WTC11 (cell line): ENCODE measurements at regions not wholly inside any gene's neighbourhood (a gene's known extent, or its start where the extent isn't known, plus 50 kb on each side); places are given as distances from the start of the nearest gene placed in this dataset.

ENCODE experiments used
- ATAC-seq: fragments of 200-7000 bp; cut with Tn5 transposase; 2 replicates; pipeline ENCODE4 v1.10.0; 2021; ENCODE audit warnings: mild to moderate bottlenecking, moderate library complexity
- CTCF ChIA-PET: fragments of 300-600 bp; sonication (Branson Sonifier 250); formaldehyde crosslinking; loops from one replicate; lab custom pipeline; 2021; ENCODE audit warnings: antibody characterized with exemption; lab: Charles Lee
- POLR2A ChIA-PET: fragments of 350-600 bp; sonication (Branson Sonifier 250); formaldehyde crosslinking; loops from one replicate; lab custom pipeline; 2021; ENCODE audit warnings: antibody characterized with exemption; lab: Charles Lee
- DNase-seq: peaks from one replicate; pipeline ENCODE4 v3.0.0; 2021; ENCODE audit warnings: low spot score
- H3K27ac Mint-ChIP-seq: 2 replicates; pipeline ENCODE4 v1.8.0; 2021; ENCODE audit warnings: mixed read lengths
- H3K27me3 Mint-ChIP-seq: 2 replicates; pipeline ENCODE4 v1.8.0; 2021; ENCODE audit warnings: low read depth, mild to moderate bottlenecking, moderate library complexity, mixed read lengths
- H3K36me3 Mint-ChIP-seq: 2 replicates; pipeline ENCODE4 v1.8.0; 2021; ENCODE audit warnings: mixed read lengths
- H3K4me1 Mint-ChIP-seq: 2 replicates; pipeline ENCODE4 v1.8.0; 2022; ENCODE audit warnings: mixed read lengths
- H3K4me3 Mint-ChIP-seq: 2 replicates; pipeline ENCODE4 v1.8.0; 2021; ENCODE audit warnings: mild to moderate bottlenecking, moderate library complexity, mixed read lengths
- H3K9me3 Mint-ChIP-seq: 2 replicates; pipeline ENCODE4 v1.8.0; 2021; ENCODE audit warnings: mixed read lengths
- AFF4 ChIP-seq: sonication (generic); formaldehyde crosslinking; IDR thresholded peaks from 2 replicates; pipeline ENCODE4 v1.8.1; 2023; ENCODE audit warnings: mild to moderate bottlenecking, missing genetic modification reagents, borderline replicate concordance
- ATF2 ChIP-seq: sonication (generic); formaldehyde crosslinking; IDR thresholded peaks from 2 replicates; pipeline ENCODE4 v1.8.1; 2022; ENCODE audit warnings: low read depth, missing genetic modification reagents, borderline replicate concordance
- ERG ChIP-seq: fragments of 250-450 bp; sonication (Bioruptor Pico); IDR thresholded peaks from 2 replicates; pipeline ENCODE4 v1.8.0; 2021; ENCODE audit warnings: mild to moderate bottlenecking
- GRHL2 ChIP-seq: fragments of 250-450 bp; sonication (Bioruptor Pico); IDR thresholded peaks from 2 replicates; pipeline ENCODE4 v1.8.0; 2022; ENCODE audit warnings: mild to moderate bottlenecking, moderate library complexity; ENCODE audit not compliant: insufficient replicate concordance, severe bottlenecking
- HMGXB4 ChIP-seq: sonication (generic); formaldehyde crosslinking; IDR thresholded peaks from 2 replicates; pipeline ENCODE4 v1.8.1; 2023; ENCODE audit warnings: mild to moderate bottlenecking, moderate library complexity, missing genetic modification reagents
- IRF1 ChIP-seq: sonication (generic); formaldehyde crosslinking; IDR thresholded peaks from 2 replicates; pipeline ENCODE4 v1.8.0; 2023; ENCODE audit warnings: missing genetic modification reagents
- PRRX2 ChIP-seq: fragments of 250-450 bp; sonication (Bioruptor Pico); IDR thresholded peaks from 2 replicates; pipeline ENCODE4 v1.8.0; 2021; ENCODE audit warnings: mild to moderate bottlenecking
- RELA ChIP-seq: sonication (generic); formaldehyde crosslinking; IDR thresholded peaks from 2 replicates; pipeline ENCODE4 v1.8.1; 2022; ENCODE audit warnings: missing genetic modification reagents, mild to moderate bottlenecking, borderline replicate concordance
- SMAD3 ChIP-seq: sonication (generic); formaldehyde crosslinking; IDR thresholded peaks from 2 replicates; pipeline ENCODE4 v1.8.0; 2022; ENCODE audit warnings: missing genetic modification reagents, mild to moderate bottlenecking, borderline replicate concordance
- TP53 ChIP-seq: sonication (generic); formaldehyde crosslinking; IDR thresholded peaks from 2 replicates; pipeline ENCODE4 v1.8.1; 2023; ENCODE audit warnings: mild to moderate bottlenecking, missing genetic modification reagents
- USF1 ChIP-seq: sonication (generic); formaldehyde crosslinking; IDR thresholded peaks from 2 replicates; pipeline ENCODE4 v1.8.0; 2022; ENCODE audit warnings: mild to moderate bottlenecking, missing genetic modification reagents
- ZBTB43 ChIP-seq: sonication (generic); formaldehyde crosslinking; IDR thresholded peaks from 2 replicates; pipeline ENCODE4 v1.8.1; 2023; ENCODE audit warnings: mild to moderate bottlenecking, missing genetic modification reagents
- ZNF138 ChIP-seq: sonication (generic); formaldehyde crosslinking; conservative IDR thresholded peaks from 2 replicates; pipeline ENCODE4 v1.8.1; 2022; ENCODE audit warnings: mild to moderate bottlenecking, moderate library complexity, missing genetic modification reagents
- ZNF232 ChIP-seq: sonication (generic); formaldehyde crosslinking; IDR thresholded peaks from 2 replicates; pipeline ENCODE4 v1.8.0; 2022; ENCODE audit warnings: mild to moderate bottlenecking, missing genetic modification reagents
- ZNF532 ChIP-seq: fragments of 250-450 bp; sonication (Bioruptor Pico); IDR thresholded peaks from 2 replicates; pipeline ENCODE4 v1.9.0; 2021; ENCODE audit warnings: mild to moderate bottlenecking, borderline replicate concordance

GRCh38 chr15:38182900-38183299, 69.7 kb upstream of the SPRED1 start (continued):
- no peak for TF ChIP-seq AFF4 (CRISPR knock-in tag)
- TF ChIP-seq, all 79 proteins: peak for 0

GRCh38 chr15:38186507-38186906, 66.1 kb upstream of the SPRED1 start:
- no peak overlapping the region for H3K4me3 Mint-ChIP-seq
- ChIA-PET CTCF (no interaction called here), POLR2A (no interaction called here)
- TF ChIP-seq USF1 (CRISPR knock-in tag) (no peak), GRHL2 (CRISPR knock-in tag) (no peak), HMGXB4 (no peak), ZNF232 (CRISPR knock-in tag) (no peak)
- H3K27me3 Mint-ChIP-seq, result no peaks in the 10 kb centered on the region
- H3K9me3 Mint-ChIP-seq, result no peaks in the 10 kb centered on the region
- no peak overlapping the region for H3K27ac Mint-ChIP-seq
- no peaks in the 10 kb centered on the region for H3K36me3 Mint-ChIP-seq
- ATAC-seq (0 out of 2 replicates have a peak, but pooled peaks have one; percentile 18), DNase-seq (no peak)
- peaks cover 44% of the 10 kb centered on the region for H3K4me1 Mint-ChIP-seq

- no peaks in the 10 kb centered on the region for H3K27me3 Mint-ChIP-seq
- no peaks in the 10 kb centered on the region for H3K9me3 Mint-ChIP-seq
- DNase-seq (no peak), ATAC-seq (no peak; the same call in 1 of the 2 replicates)
- CTCF ChIA-PET, result no interaction called here
- H3K36me3 Mint-ChIP-seq, result no peaks in the 10 kb centered on the region
- H3K4me3 Mint-ChIP-seq, result no peak overlapping the region
- peaks cover 44% of the 10 kb centered on the region for H3K4me1 Mint-ChIP-seq
- POLR2A ChIA-PET, result interaction anchor here (0.6 kb wide), 1 partner anchor 1516 kb away, joined by 3 read pairs; no protein-coding TSS in a partner anchor
- 0 out of 2 replicates have a peak overlapping the region, but pooled peaks have one; percentile 4 for H3K27ac Mint-ChIP-seq
- no peak for TF ChIP-seq ZNF532 (CRISPR knock-in tag)
- no peak for TF ChIP-seq TP53 (CRISPR knock-in tag)
- no peak for TF ChIP-seq IRF1 (CRISPR knock-in tag)
- TF ChIP-seq ERG (CRISPR knock-in tag), result no peak
- no peak for TF ChIP-seq ZBTB43
- TF ChIP-seq RELA (CRISPR knock-in tag), result no peak
- TF ChIP-seq PRRX2 (CRISPR knock-in tag), result no peak
- TF ChIP-seq SMAD3 (CRISPR knock-in tag), result no peak
- TF ChIP-seq ZNF138 (CRISPR knock-in tag), result no peak
- no peak for TF ChIP-seq ZNF232 (CRISPR knock-in tag)
- no peak for TF ChIP-seq ATF2
Measured at GRCh38 chr15:38187630-38188313, 64.9 kb upstream of the SPRED1 start.
